ENCODE measurements at regions not wholly inside any gene's neighbourhood (a gene's known extent, or its start where the extent isn't known, plus 50 kb on each side); places are given as distances from the start of the nearest gene placed in this dataset.
"Not testable (repeated sequence)": the region's sequence is repeated elsewhere in the genome, so short reads cannot be mapped to it uniquely, and the experiment has no call there.

GRCh38 chr1:229862017-229862774, 204.8 kb upstream of the GALNT2 start:
- intact Hi-C loops (cut with DNase I): no loop called here
- no peaks in the 10 kb centered on the region for H3K9me3 ChIP-seq (ENCODE audit: control insufficient read depth, low read length)
- DNase-seq (no peak), ATAC-seq (no peak)
- 33% methylated on average over 15 of the region's 15 CpGs for WGBS
- H3K27ac ChIP-seq (ENCODE audit: low read length): peak overlapping the region; percentile 13
- no peaks in the 10 kb centered on the region for H3K27me3 ChIP-seq (ENCODE audit: control insufficient read depth, insufficient read depth)
- H3K4me3 ChIP-seq (ENCODE audit: low read length): no peak overlapping the region
- peaks cover 5% of the 10 kb centered on the region for H3K4me1 ChIP-seq (ENCODE audit: control insufficient read depth, insufficient read depth, low read length)

- H3K4me3 ChIP-seq (ENCODE audit: low read length): no peak overlapping the region
These were observed 203.1 kb upstream of the GALNT2 start for GRCh38 chr1:229863651-229864545.

GRCh38 chr1:229864686-229865230, 202.3 kb upstream of the GALNT2 start:
- no peak overlapping the region for H3K4me3 ChIP-seq (ENCODE audit: low read length)
- H3K4me1 ChIP-seq (ENCODE audit: control insufficient read depth, insufficient read depth, low read length): peaks cover 8% of the 10 kb centered on the region
- DNase-seq (no peak), ATAC-seq (peak; percentile 7 to 21)
- intact Hi-C loops (cut with DNase I): no loop called here
- H3K27me3 ChIP-seq (ENCODE audit: control insufficient read depth, insufficient read depth): no peaks in the 10 kb centered on the region
- no peaks in the 10 kb centered on the region for H3K9me3 ChIP-seq (ENCODE audit: control insufficient read depth, low read length)
- H3K27ac ChIP-seq (ENCODE audit: low read length): peak overlapping the region; percentile 94
- 72% methylated on average over 15 of the region's 15 CpGs for WGBS

More at GRCh38 chr1:229863651-229864545, 203.1 kb upstream of the GALNT2 start:
- H3K9me3 ChIP-seq (ENCODE audit: control insufficient read depth, low read length): no peaks in the 10 kb centered on the region
- peak overlapping the region; percentile 91 for H3K27ac ChIP-seq (ENCODE audit: low read length)
- ATAC-seq (peak; percentile 83 to 86), DNase-seq (peak; percentile 48 to 81 (median 75))
- intact Hi-C loops (cut with DNase I): no loop called here
- 42% methylated on average over 16 of the region's 16 CpGs for WGBS
- peaks cover 5% of the 10 kb centered on the region for H3K4me1 ChIP-seq (ENCODE audit: control insufficient read depth, insufficient read depth, low read length)
- H3K27me3 ChIP-seq (ENCODE audit: control insufficient read depth, insufficient read depth): no peaks in the 10 kb centered on the region

- intact Hi-C loops (cut with DNase I); H3K9me3 ChIP-seq (ENCODE audit: control insufficient read depth, low read length); H3K4me1 ChIP-seq (ENCODE audit: control insufficient read depth, insufficient read depth, low read length); ATAC-seq; H3K4me3 ChIP-seq (ENCODE audit: low read length); H3K27me3 ChIP-seq (ENCODE audit: control insufficient read depth, insufficient read depth): not testable (repeated sequence)
- WGBS: 87% methylated on average over 31 of the region's 32 CpGs
- peak overlapping the region; percentile 65 for H3K27ac ChIP-seq (ENCODE audit: low read length)
- DNase-seq: peak in 1 of 3 donors; percentile 60
These were observed 201.7 kb upstream of the GALNT2 start for GRCh38 chr1:229865321-229865720.

- Histone ChIP-seq H3K27me3 (ENCODE audit: control insufficient read depth, insufficient read depth) (no peaks in the 10 kb centered on the region), H3K9me3 (ENCODE audit: control insufficient read depth, low read length) (no peaks in the 10 kb centered on the region), H3K4me1 (ENCODE audit: control insufficient read depth, insufficient read depth, low read length) (peaks cover 10% of the 10 kb centered on the region), H3K27ac (ENCODE audit: low read length) (no peak overlapping the region), H3K4me3 (ENCODE audit: low read length) (no peak overlapping the region)
- DNase-seq: no peak
- 89% methylated on average over 3 of the region's 3 CpGs for WGBS
- ATAC-seq: no peak
- intact Hi-C loops (cut with DNase I): no loop called here
These were observed 199.3 kb upstream of the GALNT2 start for GRCh38 chr1:229867726-229868125.

GRCh38 chr1:229869240-229869639, 197.8 kb upstream of the GALNT2 start:
- WGBS: 35% methylated on average over 1 of the region's 1 CpG
- DNase-seq: no peak
- H3K9me3 ChIP-seq (ENCODE audit: control insufficient read depth, low read length): no peaks in the 10 kb centered on the region
- no peak for ATAC-seq
- intact Hi-C loops (cut with DNase I): no loop called here
- no peak overlapping the region for H3K4me3 ChIP-seq (ENCODE audit: low read length)
- H3K27ac ChIP-seq (ENCODE audit: low read length): no peak overlapping the region
- H3K27me3 ChIP-seq (ENCODE audit: control insufficient read depth, insufficient read depth): no peaks in the 10 kb centered on the region
- H3K4me1 ChIP-seq (ENCODE audit: control insufficient read depth, insufficient read depth, low read length): peaks cover 5% of the 10 kb centered on the region

- H3K4me3 ChIP-seq (ENCODE audit: low read length): no peak overlapping the region
- no peaks in the 10 kb centered on the region for H3K9me3 ChIP-seq (ENCODE audit: control insufficient read depth, low read length)
- ATAC-seq (no peak), DNase-seq (no peak)
- H3K4me1 ChIP-seq (ENCODE audit: control insufficient read depth, insufficient read depth, low read length): peaks cover 5% of the 10 kb centered on the region
- intact Hi-C loops (cut with DNase I): no loop called here
- WGBS: 59% methylated on average over 4 of the region's 4 CpGs
- H3K27ac ChIP-seq (ENCODE audit: low read length): no peak overlapping the region
- H3K27me3 ChIP-seq (ENCODE audit: control insufficient read depth, insufficient read depth): no peaks in the 10 kb centered on the region
These were observed 197.4 kb upstream of the GALNT2 start for GRCh38 chr1:229869687-229870086.

- Histone ChIP-seq H3K9me3 (ENCODE audit: control insufficient read depth, low read length) (no peaks in the 10 kb centered on the region), H3K27ac (ENCODE audit: low read length) (no peak overlapping the region), H3K27me3 (ENCODE audit: control insufficient read depth, insufficient read depth) (no peaks in the 10 kb centered on the region), H3K4me3 (ENCODE audit: low read length) (no peak overlapping the region), H3K4me1 (ENCODE audit: control insufficient read depth, insufficient read depth, low read length) (peaks cover 5% of the 10 kb centered on the region)
- DNase-seq: no peak
- no peak for ATAC-seq
- intact Hi-C loops (cut with DNase I): no loop called here
- WGBS: 91% methylated on average over 2 of the region's 2 CpGs
These were observed 196.7 kb upstream of the GALNT2 start for GRCh38 chr1:229870381-229870780.

GRCh38 chr1:229871078-229871676, 195.9 kb upstream of the GALNT2 start:
- WGBS: 71% methylated on average over 9 of the region's 9 CpGs
- DNase-seq: no peak
- Histone ChIP-seq H3K27ac (ENCODE audit: low read length) (no peak overlapping the region), H3K27me3 (ENCODE audit: control insufficient read depth, insufficient read depth) (no peaks in the 10 kb centered on the region), H3K4me3 (ENCODE audit: low read length) (no peak overlapping the region), H3K9me3 (ENCODE audit: control insufficient read depth, low read length) (no peaks in the 10 kb centered on the region), H3K4me1 (ENCODE audit: control insufficient read depth, insufficient read depth, low read length) (peaks cover 5% of the 10 kb centered on the region)
- peak; percentile 22 to 70 for ATAC-seq
- intact Hi-C loops (cut with DNase I): no loop called here

- Histone ChIP-seq H3K27me3 (ENCODE audit: control insufficient read depth, insufficient read depth) (no peaks in the 10 kb centered on the region), H3K27ac (ENCODE audit: low read length) (no peak overlapping the region), H3K4me1 (ENCODE audit: control insufficient read depth, insufficient read depth, low read length) (peaks cover 5% of the 10 kb centered on the region), H3K9me3 (ENCODE audit: control insufficient read depth, low read length) (no peaks in the 10 kb centered on the region), H3K4me3 (ENCODE audit: low read length) (no peak overlapping the region)
- no peak for DNase-seq
- intact Hi-C loops (cut with DNase I): no loop called here
- ATAC-seq: no peak
- 86% methylated on average over 3 of the region's 3 CpGs for WGBS
These were observed 192.9 kb upstream of the GALNT2 start for GRCh38 chr1:229874136-229874535.

GRCh38 chr1:229874609-229875008, 192.4 kb upstream of the GALNT2 start:
- H3K9me3 ChIP-seq (ENCODE audit: control insufficient read depth, low read length): no peaks in the 10 kb centered on the region
- H3K4me1 ChIP-seq (ENCODE audit: control insufficient read depth, insufficient read depth, low read length): peaks cover 2% of the 10 kb centered on the region
- ATAC-seq (no peak), DNase-seq (no peak)
- WGBS: 81% methylated on average over 2 of the region's 2 CpGs
- intact Hi-C loops (cut with DNase I): no loop called here
- H3K27me3 ChIP-seq (ENCODE audit: control insufficient read depth, insufficient read depth): no peaks in the 10 kb centered on the region
- no peak overlapping the region for H3K27ac ChIP-seq (ENCODE audit: low read length)
- no peak overlapping the region for H3K4me3 ChIP-seq (ENCODE audit: low read length)

Measured in right cardiac atrium (tissue), 5 donors.